ENCODE measurements at regions not wholly inside any gene's neighbourhood (a gene's known extent, or its start where the extent isn't known, plus 50 kb on each side); places are given as distances from the start of the nearest gene placed in this dataset.

DNA sequence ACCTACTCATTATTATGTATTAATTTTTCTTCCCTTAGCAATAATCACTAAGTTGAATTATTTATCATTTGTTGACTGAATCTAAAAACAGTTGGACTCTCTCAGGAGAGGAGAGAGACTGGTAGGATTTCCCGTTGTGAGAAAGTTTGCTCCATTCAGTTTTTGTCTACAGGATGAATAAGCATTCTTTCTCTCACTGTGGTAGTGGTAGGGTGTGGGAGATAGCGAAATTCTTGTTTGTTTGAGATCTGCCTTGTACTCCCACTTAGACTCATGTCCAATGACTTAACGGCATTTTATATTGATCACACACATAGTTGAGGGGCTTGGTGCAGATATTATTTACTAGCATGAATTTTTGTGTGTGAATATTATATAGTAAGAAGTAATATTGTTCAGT is 421.0 kb upstream of the PDE3A start:
- intact Hi-C loops (cut with DNase I, micrococcal nuclease), result no loop called here
- no peak for ATAC-seq
- DNase-seq, result no peak

DNA sequence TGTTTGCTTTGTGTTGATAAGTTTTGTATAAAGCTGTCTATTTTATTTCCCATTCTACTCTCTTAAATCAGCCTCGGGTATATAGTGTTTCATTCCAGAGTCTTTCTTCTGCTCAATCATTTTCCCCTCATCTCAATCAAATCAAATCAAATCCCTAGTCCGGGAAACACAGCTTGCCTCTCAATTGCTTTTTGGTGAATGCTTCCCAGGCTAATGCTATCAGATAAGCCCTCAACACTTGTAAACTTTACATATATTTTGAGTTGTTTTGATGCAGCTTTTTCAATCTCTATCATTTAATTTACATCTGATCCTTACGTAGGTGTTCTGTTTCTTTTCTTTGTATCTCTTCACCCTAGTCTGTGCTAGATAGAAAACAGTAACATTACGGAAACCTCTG is 416.7 kb upstream of the PDE3A start:
- ATAC-seq (no peak), DNase-seq (no peak)
- intact Hi-C loops (cut with DNase I, micrococcal nuclease), result no loop called here

DNA sequence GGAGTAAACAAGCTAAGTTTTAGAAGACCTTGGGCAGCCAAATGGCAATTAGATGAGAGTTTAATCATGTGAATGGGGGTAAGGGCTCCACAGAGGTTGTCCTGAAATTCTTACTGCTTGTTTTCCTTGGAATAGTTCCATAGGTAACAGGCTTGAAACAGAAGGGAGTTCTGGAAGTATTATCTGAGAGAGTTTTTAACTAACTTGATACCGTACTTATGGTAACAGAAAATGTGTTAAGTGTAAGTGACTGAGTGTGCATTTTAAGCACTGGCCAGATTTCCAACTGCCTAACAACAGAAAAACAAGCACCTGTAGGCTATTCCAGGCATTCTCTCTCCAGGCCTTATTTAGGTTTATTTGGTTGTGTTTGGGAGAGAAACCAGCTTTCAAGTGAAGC is 414.6 kb upstream of the PDE3A start:
- DNase-seq, result no peak
- intact Hi-C loops (cut with DNase I, micrococcal nuclease), result no loop called here

GRCh38 chr12:19954163-19954562 is 414.2 kb upstream of the PDE3A start:
- ATAC-seq, result no peak
- intact Hi-C loops (cut with DNase I, micrococcal nuclease), result no loop called here

More for the DNA sequence above, 414.6 kb upstream of the PDE3A start:
- ATAC-seq, result no peak

GRCh38 chr12:19957308-19958125 is 410.8 kb upstream of the PDE3A start:
- intact Hi-C loops (cut with DNase I, micrococcal nuclease), result no loop called here
- ATAC-seq (no peak), DNase-seq (no peak)

More at GRCh38 chr12:19954163-19954562, 414.2 kb upstream of the PDE3A start:
- no peak for DNase-seq

GRCh38 chr12:19958389-19958788 is 409.9 kb upstream of the PDE3A start:
- ATAC-seq (no peak), DNase-seq (no peak)
- intact Hi-C loops (cut with DNase I, micrococcal nuclease), result no loop called here

DNA sequence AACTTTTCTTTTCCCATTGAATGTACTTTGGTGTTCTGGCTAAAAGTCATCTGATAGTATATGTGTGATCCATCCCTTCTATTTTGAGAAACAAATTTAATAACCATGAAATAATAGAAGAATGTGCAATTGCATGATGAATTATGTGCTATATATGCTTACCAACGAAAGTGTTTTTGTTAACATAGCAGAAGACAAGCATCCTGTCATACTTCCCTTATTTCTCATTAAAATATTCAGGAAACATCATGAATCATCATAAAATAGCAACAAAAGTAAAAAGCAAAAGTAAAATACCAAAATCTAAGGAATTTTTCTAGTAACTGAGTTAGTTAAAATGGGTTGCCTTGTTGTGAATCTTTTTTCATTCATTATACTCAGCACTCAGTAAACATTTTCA is 409.0 kb upstream of the PDE3A start:
- intact Hi-C loops (cut with DNase I, micrococcal nuclease), result no loop called here
- ATAC-seq (no peak), DNase-seq (no peak)

GRCh38 chr12:19960527-19960926 is 407.8 kb upstream of the PDE3A start:
- DNase-seq, result no peak
- no peak for ATAC-seq
- intact Hi-C loops (cut with DNase I, micrococcal nuclease), result no loop called here

- intact Hi-C loops (cut with DNase I, micrococcal nuclease), result no loop called here
Observed at GRCh38 chr12:19962192-19962591, 406.1 kb upstream of the PDE3A start.

DNA sequence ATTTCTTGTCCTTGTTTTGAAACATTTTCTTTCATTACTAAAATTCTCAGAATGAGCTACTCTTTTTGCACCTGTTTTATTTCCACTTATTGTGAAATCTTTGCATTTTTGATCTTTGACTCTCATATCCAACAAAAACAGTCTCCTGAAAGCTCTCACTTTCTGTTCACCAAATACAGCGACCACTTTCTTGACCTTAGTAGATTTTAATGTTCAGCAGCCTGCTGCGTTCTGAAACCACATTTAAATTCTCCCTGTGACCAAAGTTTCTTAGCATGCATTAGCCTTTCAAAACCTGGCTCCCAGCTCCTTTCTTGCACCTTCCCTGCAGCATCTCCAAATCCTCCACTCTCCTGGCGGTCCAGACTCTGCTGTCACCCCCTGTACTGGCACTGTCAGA is 404.4 kb upstream of the PDE3A start:
- ATAC-seq (no peak), DNase-seq (no peak)
- intact Hi-C loops (cut with DNase I, micrococcal nuclease), result no loop called here

More at GRCh38 chr12:19962192-19962591, 406.1 kb upstream of the PDE3A start:
- no peak for DNase-seq
- ATAC-seq, result no peak

DNA sequence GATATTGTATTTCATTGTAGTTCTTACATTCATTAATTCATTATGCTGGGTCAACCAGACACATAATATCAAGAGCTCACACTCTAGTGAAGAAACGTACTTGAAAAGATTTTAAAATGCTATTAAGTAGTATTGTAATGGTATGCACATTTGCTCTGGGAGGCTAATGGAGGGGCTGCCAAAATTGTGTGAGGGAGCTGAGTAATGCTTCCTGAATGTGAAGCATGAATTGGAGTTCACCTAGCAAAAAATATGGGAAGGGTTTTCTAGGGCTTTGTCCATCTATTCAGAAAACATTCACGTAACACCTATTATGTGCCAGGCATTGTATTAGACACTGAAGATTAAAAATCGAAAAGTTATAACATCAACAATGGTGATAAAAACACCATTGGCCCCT is 403.8 kb upstream of the PDE3A start:
- intact Hi-C loops (cut with DNase I, micrococcal nuclease), result no loop called here
- no peak for DNase-seq
- no peak for ATAC-seq

DNA sequence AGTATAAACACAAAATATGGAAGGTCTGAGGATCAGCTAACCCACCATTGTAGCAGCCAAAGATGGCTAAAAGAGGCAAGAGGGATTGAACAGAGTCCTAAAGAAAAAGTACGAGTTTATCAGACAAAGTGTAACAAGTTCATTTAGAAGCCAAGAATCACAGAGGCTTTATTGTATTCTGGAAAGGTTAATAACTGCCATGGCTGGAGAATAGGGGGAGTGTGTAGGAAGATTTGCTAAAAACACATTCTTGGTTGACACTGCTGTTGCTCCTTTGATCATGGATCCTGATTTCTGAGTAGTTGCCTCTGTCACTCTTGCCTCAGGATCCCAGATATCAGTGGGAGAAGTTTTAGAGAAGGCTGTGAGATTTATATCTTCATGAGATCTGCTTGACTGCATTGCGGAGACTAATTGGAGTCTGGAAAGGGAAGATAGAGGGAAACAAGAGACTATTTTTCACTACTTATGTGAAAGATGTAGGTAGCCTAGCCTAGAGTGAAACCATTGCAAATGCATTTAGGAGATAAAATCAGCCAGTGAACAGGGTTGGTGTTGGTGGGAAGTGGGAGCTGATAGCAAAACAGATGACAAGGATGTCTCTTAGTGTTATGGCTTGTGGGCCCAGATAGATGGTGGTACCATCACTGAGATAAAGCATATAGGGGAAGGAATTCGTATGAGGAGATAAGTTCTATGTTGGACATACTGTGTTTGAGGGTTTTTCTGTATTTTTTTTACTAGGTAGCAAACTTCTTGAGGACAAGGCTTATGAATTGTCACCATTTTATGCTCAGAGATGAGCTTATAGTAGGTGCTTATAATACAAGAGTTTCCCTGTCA is 402.9 kb upstream of the PDE3A start:
- ATAC-seq (no peak), DNase-seq (no peak)
- intact Hi-C loops (cut with DNase I, micrococcal nuclease), result no loop called here

- intact Hi-C loops (cut with DNase I, micrococcal nuclease), result no loop called here
- DNase-seq (no peak), ATAC-seq (no peak)
Observed at GRCh38 chr12:19967001-19967400, 401.3 kb upstream of the PDE3A start.

DNA sequence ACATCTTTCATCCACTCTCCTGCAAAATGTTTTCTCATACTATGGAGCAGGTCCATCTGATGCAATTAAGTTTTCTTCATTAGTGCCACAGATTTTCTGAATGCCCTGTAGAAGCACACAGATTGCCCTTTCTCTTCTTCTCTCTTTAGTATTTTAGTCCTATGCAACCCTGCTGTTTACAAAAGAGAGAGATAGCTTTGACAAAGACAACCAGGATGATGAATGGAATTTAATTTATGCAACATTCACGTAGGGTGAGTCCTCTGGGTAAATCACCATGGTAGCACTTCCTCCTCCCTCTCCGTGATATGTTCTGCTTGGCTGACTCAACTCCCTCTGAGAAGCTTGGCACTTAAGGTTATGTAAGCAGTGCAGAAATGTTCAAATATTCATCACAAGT is 400.9 kb upstream of the PDE3A start:
- intact Hi-C loops (cut with DNase I, micrococcal nuclease), result no loop called here
- ATAC-seq, result no peak
- no peak for DNase-seq

GRCh38 chr12:19970116-19970515 is 398.2 kb upstream of the PDE3A start:
- DNase-seq (no peak), ATAC-seq (no peak)
- intact Hi-C loops (cut with DNase I, micrococcal nuclease), result no loop called here

GRCh38 chr12:19970821-19971220 is 397.5 kb upstream of the PDE3A start:
- DNase-seq, result no peak
- no peak for ATAC-seq
- intact Hi-C loops (cut with DNase I, micrococcal nuclease), result no loop called here

- intact Hi-C loops (cut with DNase I, micrococcal nuclease), result no loop called here
- DNase-seq (no peak), ATAC-seq (no peak)
Observed at GRCh38 chr12:19971361-19972280, 396.7 kb upstream of the PDE3A start.

- ATAC-seq (no peak), DNase-seq (no peak)
- intact Hi-C loops (cut with DNase I, micrococcal nuclease), result no loop called here
Observed at GRCh38 chr12:19972325-19973288, 395.7 kb upstream of the PDE3A start.
